ENCODE measurements at regions not wholly inside any gene's neighbourhood (a gene's known extent, or its start where the extent isn't known, plus 50 kb on each side); places are given as distances from the start of the nearest gene placed in this dataset.

- ChIA-PET POLR2A (no interaction called here), CTCF (interaction anchor here (0.8 to 2.2 kb wide), 6 partner anchors 18 to 216 kb away, joined by 3 to 6 read pairs (median 3); no protein-coding TSS in a partner anchor)
- no peak for DNase-seq (ENCODE audit: extremely low spot score)
- no peak for TF ChIP-seq CTCF (IDR thresholded peaks at IDR 0.05; ENCODE audit: control extremely low read depth, extremely low read depth, low read depth, missing control alignments)
Observed at GRCh38 chr13:97142452-97142851, 79.7 kb upstream of the MBNL2 start.

- ChIA-PET CTCF (interaction anchor here (0.8 to 0.9 kb wide), 2 partner anchors 35 to 214 kb away, joined by 4 read pairs; no protein-coding TSS in a partner anchor), POLR2A (no interaction called here)
Observed at GRCh38 chr13:97145057-97145456, 77.1 kb upstream of the MBNL2 start.

GRCh38 chr13:97148894-97149293, 73.2 kb upstream of the MBNL2 start:
- ChIA-PET POLR2A (no interaction called here), CTCF (interaction anchor here (0.9 to 1.1 kb wide), 3 partner anchors 13 to 39 kb away, joined by 3 read pairs; no protein-coding TSS in a partner anchor)
- no peak for TF ChIP-seq CTCF (IDR thresholded peaks at IDR 0.05; ENCODE audit: control extremely low read depth, extremely low read depth, low read depth, missing control alignments)
- DNase-seq (ENCODE audit: extremely low spot score) = no peak

More at GRCh38 chr13:97145057-97145456, 77.1 kb upstream of the MBNL2 start:
- no peak for DNase-seq (ENCODE audit: extremely low spot score)
- no peak for TF ChIP-seq CTCF (IDR thresholded peaks at IDR 0.05; ENCODE audit: control extremely low read depth, extremely low read depth, low read depth, missing control alignments)

DNA sequence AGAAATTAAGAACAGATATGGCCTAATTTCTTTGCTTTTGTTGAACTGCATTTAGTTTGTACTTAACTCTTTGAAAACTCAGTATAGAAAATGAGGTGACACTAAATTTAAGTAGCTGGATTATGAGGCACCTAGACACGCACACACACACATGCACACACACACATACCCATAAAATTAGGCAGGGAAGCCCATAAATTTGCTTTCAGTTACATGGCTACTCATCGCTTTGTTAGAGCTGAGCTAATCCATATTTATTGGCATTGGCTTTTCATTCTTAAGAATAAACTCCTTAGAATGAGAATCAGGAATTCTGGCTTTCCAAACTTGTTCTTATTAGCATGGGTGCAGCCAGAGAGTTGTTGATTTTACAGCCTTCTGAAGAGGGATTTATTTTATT, 61.7 kb upstream of the MBNL2 start:
- no peak for DNase-seq (ENCODE audit: extremely low spot score)
- TF ChIP-seq CTCF (IDR thresholded peaks at IDR 0.05; ENCODE audit: control extremely low read depth, extremely low read depth, low read depth, missing control alignments) = no peak
- ChIA-PET CTCF (no interaction called here), POLR2A (no interaction called here)

DNA sequence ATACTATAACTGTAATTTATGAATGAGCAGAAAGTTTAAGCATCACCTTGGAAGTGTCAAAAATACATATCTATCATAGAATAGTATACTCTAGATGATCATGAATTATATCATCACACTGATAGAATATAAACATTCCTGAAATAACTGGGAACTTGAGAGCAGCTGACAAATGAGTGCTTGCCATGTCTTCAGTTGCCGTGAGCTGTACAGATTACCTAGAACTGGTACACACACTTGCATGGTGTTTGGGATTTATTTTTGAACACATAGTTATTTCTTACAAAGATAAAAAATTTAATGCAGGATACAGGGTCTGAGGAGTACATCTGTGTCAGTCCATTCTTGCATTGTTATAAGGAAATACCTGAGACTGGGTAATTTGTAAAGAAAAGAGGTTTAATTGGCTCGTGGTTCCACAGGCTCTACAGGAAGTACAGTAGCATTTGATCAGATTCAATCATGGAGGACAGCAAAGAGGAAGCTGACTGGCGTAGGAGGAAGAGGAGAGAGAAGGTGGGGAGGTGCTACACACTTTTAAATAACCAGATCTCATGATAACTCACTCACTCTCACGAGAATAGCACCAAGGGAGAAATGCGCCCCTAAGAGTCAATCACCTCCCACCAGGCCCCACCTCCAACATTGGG, 60.4 kb upstream of the MBNL2 start:
- no peak for TF ChIP-seq CTCF (IDR thresholded peaks at IDR 0.05; ENCODE audit: control extremely low read depth, extremely low read depth, low read depth, missing control alignments)
- DNase-seq (ENCODE audit: extremely low spot score) = no peak
- CTCF ChIA-PET = interaction anchor here (1.0 to 1.4 kb wide), 2 partner anchors 10 to 12 kb away, joined by 3 read pairs; no protein-coding TSS in a partner anchor
- POLR2A ChIA-PET = no interaction called here

GRCh38 chr13:97165502-97166425, 56.4 kb upstream of the MBNL2 start:
- TF ChIP-seq CTCF (IDR thresholded peaks at IDR 0.05; ENCODE audit: control extremely low read depth, extremely low read depth, low read depth, missing control alignments) = no peak
- ChIA-PET CTCF (no interaction called here), POLR2A (no interaction called here)
- no peak for DNase-seq (ENCODE audit: extremely low spot score)

All from GM10248 (cell line).